AG04449 (cell line): ENCODE measurements at regions not wholly inside any gene's neighbourhood (a gene's known extent, or its start where the extent isn't known, plus 50 kb on each side); places are given as distances from the start of the nearest gene placed in this dataset.

Experiments used
- CTCF ChIA-PET: fragments of 350-600 bp; formaldehyde crosslinking; extraction: SDS; loops from one replicate; lab custom pipeline; 2021; ENCODE audit warnings: antibody characterized with exemption; lab: Yijun Ruan, JAX
- POLR2A ChIA-PET: fragments of 400-600, 350-600 bp; formaldehyde crosslinking; extraction: SDS; loops from one replicate; lab custom pipeline; 2020; ENCODE audit warnings: antibody characterized with exemption, inconsistent platforms; lab: Yijun Ruan, JAX
- DNase-seq: peaks from one replicate; pipeline ENCODE4 v3.0.0-alpha.2; 2010; ENCODE audit warnings: low read depth, low spot score
- H3K4me3 ChIP-seq: 2 replicates; pipeline ENCODE4 v1.5.1; 2011; ENCODE audit warnings: low read depth, mild to moderate bottlenecking, control low read depth, low read length
- TF ChIP-seq, protein P1 (sequence below): IDR thresholded peaks from one replicate; pipeline ENCODE4 v1.5.1; 2011; ENCODE audit warnings: mild to moderate bottlenecking, moderate library complexity, low read length, control low read depth, inconsistent platforms; ENCODE audit not compliant: insufficient read depth; ENCODE audit errors: missing control alignments

DNA sequence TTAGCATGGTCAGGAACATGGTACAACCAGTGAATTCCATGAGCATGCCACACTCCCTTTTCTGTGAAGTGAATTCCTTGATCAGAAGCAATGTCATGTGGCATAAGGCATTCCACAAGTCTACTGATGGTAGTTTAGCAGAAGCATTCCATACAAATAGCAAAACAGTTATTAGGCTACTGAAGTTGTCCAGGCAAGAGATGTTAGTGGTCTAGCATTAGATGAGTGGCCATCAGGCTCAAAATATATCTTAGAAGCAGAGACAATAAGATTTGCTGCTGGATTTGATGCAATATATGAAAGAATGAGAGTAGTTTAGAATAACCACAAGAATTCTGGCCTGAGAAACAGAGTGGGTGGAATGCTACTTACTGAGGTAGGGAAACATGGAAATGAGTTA lies 355.3 kb upstream of the NRXN1 start:
- CTCF ChIA-PET = no interaction called here
- POLR2A ChIA-PET = no interaction called here
- DNase-seq = peak; percentile 81
- TF ChIP-seq, protein P1, sequence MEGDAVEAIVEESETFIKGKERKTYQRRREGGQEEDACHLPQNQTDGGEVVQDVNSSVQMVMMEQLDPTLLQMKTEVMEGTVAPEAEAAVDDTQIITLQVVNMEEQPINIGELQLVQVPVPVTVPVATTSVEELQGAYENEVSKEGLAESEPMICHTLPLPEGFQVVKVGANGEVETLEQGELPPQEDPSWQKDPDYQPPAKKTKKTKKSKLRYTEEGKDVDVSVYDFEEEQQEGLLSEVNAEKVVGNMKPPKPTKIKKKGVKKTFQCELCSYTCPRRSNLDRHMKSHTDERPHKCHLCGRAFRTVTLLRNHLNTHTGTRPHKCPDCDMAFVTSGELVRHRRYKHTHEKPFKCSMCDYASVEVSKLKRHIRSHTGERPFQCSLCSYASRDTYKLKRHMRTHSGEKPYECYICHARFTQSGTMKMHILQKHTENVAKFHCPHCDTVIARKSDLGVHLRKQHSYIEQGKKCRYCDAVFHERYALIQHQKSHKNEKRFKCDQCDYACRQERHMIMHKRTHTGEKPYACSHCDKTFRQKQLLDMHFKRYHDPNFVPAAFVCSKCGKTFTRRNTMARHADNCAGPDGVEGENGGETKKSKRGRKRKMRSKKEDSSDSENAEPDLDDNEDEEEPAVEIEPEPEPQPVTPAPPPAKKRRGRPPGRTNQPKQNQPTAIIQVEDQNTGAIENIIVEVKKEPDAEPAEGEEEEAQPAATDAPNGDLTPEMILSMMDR = no peak
- no peak overlapping the region for H3K4me3 ChIP-seq

DNA sequence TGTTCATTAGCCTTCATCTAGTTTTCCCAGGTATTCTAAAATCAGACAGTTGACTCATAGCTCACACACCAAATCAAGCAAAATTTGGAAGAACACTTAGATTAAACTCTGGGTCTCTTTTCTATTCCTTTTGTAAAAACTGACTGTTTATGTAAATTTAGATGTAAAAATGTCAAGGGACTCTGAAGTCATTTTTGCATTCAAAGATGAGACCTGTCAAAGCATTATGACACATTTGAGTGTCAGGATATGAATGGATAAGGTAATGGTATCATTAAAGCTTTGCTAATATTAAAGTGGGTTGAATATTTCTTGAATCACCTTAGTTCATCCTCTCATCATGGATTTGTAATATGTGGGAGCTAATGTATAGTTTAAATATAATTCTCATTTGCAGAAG lies 348.1 kb upstream of the NRXN1 start:
- DNase-seq = no peak
- H3K4me3 ChIP-seq = no peak overlapping the region
- TF ChIP-seq, protein P1 = no peak
- CTCF ChIA-PET = no interaction called here
- POLR2A ChIA-PET = no interaction called here

DNA sequence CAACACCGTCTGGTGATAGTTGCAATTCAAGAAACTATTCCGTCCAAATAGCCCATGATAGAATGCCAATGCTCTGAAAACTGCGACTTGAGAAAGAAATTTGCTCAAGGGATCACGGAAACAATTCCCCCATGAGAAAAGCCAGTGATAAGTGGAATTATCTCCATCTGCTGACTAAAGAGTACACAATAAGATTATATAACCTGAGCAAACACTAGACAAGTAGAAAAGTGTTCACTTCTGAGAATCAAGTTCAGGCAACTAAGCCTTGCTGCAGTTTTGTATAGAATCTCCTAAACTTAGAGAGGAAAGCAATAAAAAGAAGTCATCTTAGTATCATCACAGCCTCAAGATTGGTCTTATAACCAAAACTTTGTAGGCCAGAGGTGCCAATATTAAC lies 336.3 kb upstream of the NRXN1 start:
- TF ChIP-seq, protein P1 = no peak
- H3K4me3 ChIP-seq = no peak overlapping the region
- DNase-seq = no peak
- CTCF ChIA-PET = no interaction called here
- POLR2A ChIA-PET = no interaction called here

DNA sequence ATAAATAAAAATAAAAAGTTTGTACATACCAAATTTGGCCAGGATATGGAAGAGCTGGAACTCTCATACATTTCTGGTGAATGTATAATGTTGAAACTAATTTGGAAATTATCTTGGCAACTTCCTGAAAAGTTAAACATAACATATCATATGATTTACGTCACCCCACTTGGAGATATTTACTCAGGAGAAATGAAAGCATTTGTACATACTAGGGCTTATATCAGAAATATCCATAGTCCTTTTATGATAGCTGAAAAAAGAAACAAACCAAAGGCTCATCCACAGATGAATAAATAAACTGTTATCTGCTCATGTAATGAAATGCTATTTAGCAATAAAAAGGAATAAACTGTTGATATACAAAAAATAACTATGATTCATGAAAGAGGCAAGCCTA lies 318.2 kb upstream of the NRXN1 start:
- H3K4me3 ChIP-seq = no peak overlapping the region
- CTCF ChIA-PET = no interaction called here
- POLR2A ChIA-PET = no interaction called here
- peak; percentile 34 for DNase-seq
- TF ChIP-seq, protein P1 = no peak

DNA sequence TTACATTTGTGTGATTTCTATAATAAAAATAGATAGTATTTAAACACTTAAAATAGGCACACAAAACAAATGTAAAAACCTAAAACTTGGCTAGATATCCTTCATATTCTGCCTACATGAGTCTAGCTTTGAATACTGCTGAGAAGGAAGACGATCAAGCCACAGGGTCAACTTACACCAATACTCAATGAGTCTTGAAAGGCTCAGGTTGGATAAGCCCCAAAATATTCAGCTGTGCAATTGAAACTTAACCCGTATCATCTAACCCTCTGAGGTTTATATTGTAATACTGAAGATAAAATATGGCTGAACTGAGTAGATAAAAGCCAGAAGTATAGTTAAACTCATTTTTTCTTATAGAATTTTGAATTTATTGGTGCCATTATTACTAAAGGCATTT lies 313.0 kb upstream of the NRXN1 start:
- TF ChIP-seq, protein P1 = no peak
- no peak for DNase-seq
- POLR2A ChIA-PET = no interaction called here
- H3K4me3 ChIP-seq = no peak overlapping the region
- CTCF ChIA-PET = no interaction called here

DNA sequence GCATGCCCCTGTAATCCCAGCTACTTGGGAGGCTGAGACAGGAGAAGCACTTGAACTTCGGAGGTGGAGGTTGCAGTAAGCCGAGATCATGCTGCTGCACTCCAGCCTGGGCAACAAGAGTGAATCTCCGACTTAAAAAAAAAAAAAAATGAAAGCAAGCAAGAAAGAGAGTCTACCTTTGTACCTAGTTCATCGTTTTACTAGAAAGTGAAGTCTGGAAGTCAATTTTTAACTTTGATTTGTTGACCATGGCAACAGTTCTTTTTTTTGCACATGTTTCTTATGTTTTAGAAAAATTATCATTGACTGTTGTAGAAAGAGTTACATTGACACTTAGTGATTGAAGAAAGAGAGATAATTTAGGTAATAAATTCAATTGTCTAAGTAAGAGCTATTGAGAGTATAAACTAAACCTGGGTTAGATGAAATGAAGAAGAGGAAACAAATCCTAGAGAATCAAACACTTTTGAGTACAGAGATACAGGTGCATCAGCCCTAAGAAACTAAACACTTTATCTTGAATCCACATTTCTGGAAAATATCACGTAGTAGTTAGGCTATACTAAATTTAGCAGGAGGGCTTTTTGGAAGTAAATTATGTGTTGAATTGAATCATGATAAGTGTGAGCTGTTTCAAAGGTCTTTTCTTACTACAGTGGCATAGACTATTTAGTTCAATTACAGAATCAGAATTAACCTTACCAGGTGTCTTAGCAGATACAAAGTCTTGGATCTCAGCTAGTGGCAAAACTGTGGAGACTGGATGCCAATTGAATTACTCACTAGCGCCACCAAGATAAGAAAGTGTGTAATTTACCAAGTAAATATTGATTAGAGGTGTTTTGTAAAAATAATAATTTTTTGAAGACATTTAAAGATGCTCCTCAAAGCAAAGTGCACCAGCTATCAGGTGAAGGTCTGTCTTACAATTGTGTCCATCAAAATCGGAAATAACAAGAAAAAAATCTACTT lies 303.4 kb upstream of the NRXN1 start:
- no peak for DNase-seq
- H3K4me3 ChIP-seq = no peak overlapping the region
- CTCF ChIA-PET = no interaction called here
- POLR2A ChIA-PET = no interaction called here
- TF ChIP-seq, protein P1 = no peak
